Endothelial cell of umbilical vein (primary cell): ENCODE measurements at regions not wholly inside any gene's neighbourhood (a gene's known extent, or its start where the extent isn't known, plus 50 kb on each side); places are given as distances from the start of the nearest gene placed in this dataset.

ENCODE experiments used
- CTCF ChIP-seq, 2 donors: IDR thresholded peaks; 1 replicate in 1 of 2; 2 replicates in 1 of 2; pipeline ENCODE4 v1.5.1; 2011; ENCODE audit warnings: low read length in 2 of 2, mild to moderate bottlenecking in 2 of 2, moderate library complexity in 2 of 2, control low read depth in 1 of 2, inconsistent platforms in 1 of 2, low read depth in 1 of 2; ENCODE audit not compliant: insufficient read depth in 1 of 2; ENCODE audit errors: extremely low read depth in 1 of 2
- MYC ChIP-seq: IDR thresholded peaks from one replicate; pipeline ENCODE4 v1.6.1; 2011; ENCODE audit warnings: mild to moderate bottlenecking, low read depth, low read length
- POLR2A ChIP-seq: IDR thresholded peaks from 2 replicates; pipeline ENCODE4 v1.6.1; 2012; ENCODE audit warnings: low read depth, mild to moderate bottlenecking, control low read depth, low read length

DNA sequence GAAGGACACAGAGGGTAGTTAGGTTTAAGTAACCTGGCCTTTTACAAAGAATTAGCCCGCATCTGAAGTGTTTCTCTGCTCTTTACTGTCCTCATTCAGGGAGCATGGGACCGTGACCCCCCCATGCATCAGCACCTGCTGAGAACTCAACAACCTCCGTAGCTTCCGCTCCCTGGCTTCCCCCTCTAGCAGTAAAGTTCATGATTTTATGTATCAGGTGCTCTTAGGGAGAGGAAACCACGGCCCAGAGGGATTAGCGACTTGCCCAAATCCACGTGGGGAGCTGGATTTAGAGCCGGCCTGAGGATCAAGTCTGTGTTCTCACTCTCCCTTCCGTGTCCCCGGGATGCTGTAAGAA is 284.6 kb upstream of the GATB start:
- TF ChIP-seq POLR2A (no peak), CTCF (IDR thresholded peaks at IDR 0.05; ENCODE audit: extremely low read depth in 1 of 2, insufficient read depth in 1 of 2, low read depth in 1 of 2, low read length in 2 of 2) (no peak), MYC (no peak)
